ENCODE measurements at regions not wholly inside any gene's neighbourhood (a gene's known extent, or its start where the extent isn't known, plus 50 kb on each side); places are given as distances from the start of the nearest gene placed in this dataset.

- no peaks in the 10 kb centered on the region for H4K20me1 ChIP-seq (ENCODE audit: insufficient read depth, low read length)
- H3K4me1 ChIP-seq (ENCODE audit: insufficient read depth, low read length) = no peaks in the 10 kb centered on the region
- DNase-seq (ENCODE audit: low read depth) = no peak
- H3K9me3 ChIP-seq (ENCODE audit: insufficient read depth, low read depth, low read length) = no peaks in the 10 kb centered on the region
- Mint-ChIP-seq H3K27ac (ENCODE audit: unreplicated experiment) (no peak overlapping the region), H3K4me1 (ENCODE audit: low read depth, unreplicated experiment) (no peaks in the 10 kb centered on the region), H3K4me3 (ENCODE audit: unreplicated experiment) (no peak overlapping the region), H3K9me3 (ENCODE audit: unreplicated experiment) (no peaks in the 10 kb centered on the region), H3K36me3 (ENCODE audit: low read depth, unreplicated experiment) (no peaks in the 10 kb centered on the region), H3K27me3 (ENCODE audit: low read depth, unreplicated experiment) (no peaks in the 10 kb centered on the region)
- TF ChIP-seq CTCF (IDR thresholded peaks at IDR 0.05; ENCODE audit: insufficient read depth, low read depth, low read length) (no peak), EZH2 (IDR thresholded peaks at IDR 0.05; ENCODE audit: insufficient read depth, low read length) (no peak)
- no peak overlapping the region for H3K4me2 ChIP-seq (ENCODE audit: low read length)
- H3K79me2 ChIP-seq (ENCODE audit: insufficient read depth, low read length) = no peaks in the 10 kb centered on the region
- H3K9ac ChIP-seq (ENCODE audit: low read length) = no peak overlapping the region
- FAIRE-seq = no peak
- H3K4me3 ChIP-seq (ENCODE audit: insufficient read depth, low read depth, low read length) = no peak overlapping the region
- no peaks in the 10 kb centered on the region for H3K36me3 ChIP-seq (ENCODE audit: insufficient read depth, low read length)
- no peak overlapping the region for H2AFZ ChIP-seq (ENCODE audit: low read depth, low read length)
- H3K27ac ChIP-seq (ENCODE audit: low read depth, low read length) = no peak overlapping the region
- H3K27me3 ChIP-seq (ENCODE audit: insufficient read depth, low read length) = no peaks in the 10 kb centered on the region
These were observed 1733.6 kb upstream of the CELF4 start for GRCh38 chr18:39299152-39299551.

GRCh38 chr18:39297225-39297624, 1731.6 kb upstream of the CELF4 start:
- Histone ChIP-seq H3K4me3 (ENCODE audit: insufficient read depth, low read depth, low read length) (no peak overlapping the region), H3K79me2 (ENCODE audit: insufficient read depth, low read length) (no peaks in the 10 kb centered on the region), H3K4me2 (ENCODE audit: low read length) (no peak overlapping the region), H4K20me1 (ENCODE audit: insufficient read depth, low read length) (no peaks in the 10 kb centered on the region), H3K27ac (ENCODE audit: low read depth, low read length) (no peak overlapping the region), H2AFZ (ENCODE audit: low read depth, low read length) (no peak overlapping the region), H3K36me3 (ENCODE audit: insufficient read depth, low read length) (no peaks in the 10 kb centered on the region), H3K27me3 (ENCODE audit: insufficient read depth, low read length) (no peaks in the 10 kb centered on the region), H3K4me1 (ENCODE audit: insufficient read depth, low read length) (no peaks in the 10 kb centered on the region), H3K9ac (ENCODE audit: low read length) (no peak overlapping the region), H3K9me3 (ENCODE audit: insufficient read depth, low read depth, low read length) (no peaks in the 10 kb centered on the region)
- H3K4me1 Mint-ChIP-seq (ENCODE audit: low read depth, unreplicated experiment) = no peaks in the 10 kb centered on the region
- FAIRE-seq = no peak
- H3K27me3 Mint-ChIP-seq (ENCODE audit: low read depth, unreplicated experiment) = no peaks in the 10 kb centered on the region
- no peaks in the 10 kb centered on the region for H3K36me3 Mint-ChIP-seq (ENCODE audit: low read depth, unreplicated experiment)
- TF ChIP-seq EZH2 (IDR thresholded peaks at IDR 0.05; ENCODE audit: insufficient read depth, low read length) = no peak
- TF ChIP-seq CTCF (IDR thresholded peaks at IDR 0.05; ENCODE audit: insufficient read depth, low read depth, low read length) = no peak
- no peak for DNase-seq (ENCODE audit: low read depth)
- no peak overlapping the region for H3K4me3 Mint-ChIP-seq (ENCODE audit: unreplicated experiment)
- no peak overlapping the region for H3K27ac Mint-ChIP-seq (ENCODE audit: unreplicated experiment)
- no peaks in the 10 kb centered on the region for H3K9me3 Mint-ChIP-seq (ENCODE audit: unreplicated experiment)

- Histone ChIP-seq H3K4me2 (ENCODE audit: low read length) (no peak overlapping the region), H3K4me3 (ENCODE audit: insufficient read depth, low read depth, low read length) (no peak overlapping the region), H3K4me1 (ENCODE audit: insufficient read depth, low read length) (no peaks in the 10 kb centered on the region), H3K27ac (ENCODE audit: low read depth, low read length) (no peak overlapping the region), H3K36me3 (ENCODE audit: insufficient read depth, low read length) (no peaks in the 10 kb centered on the region), H3K79me2 (ENCODE audit: insufficient read depth, low read length) (no peaks in the 10 kb centered on the region), H2AFZ (ENCODE audit: low read depth, low read length) (no peak overlapping the region), H3K27me3 (ENCODE audit: insufficient read depth, low read length) (no peaks in the 10 kb centered on the region), H3K9me3 (ENCODE audit: insufficient read depth, low read depth, low read length) (no peaks in the 10 kb centered on the region), H4K20me1 (ENCODE audit: insufficient read depth, low read length) (no peaks in the 10 kb centered on the region), H3K9ac (ENCODE audit: low read length) (no peak overlapping the region)
- Mint-ChIP-seq H3K27me3 (ENCODE audit: low read depth, unreplicated experiment) (no peaks in the 10 kb centered on the region), H3K4me1 (ENCODE audit: low read depth, unreplicated experiment) (no peaks in the 10 kb centered on the region), H3K9me3 (ENCODE audit: unreplicated experiment) (no peaks in the 10 kb centered on the region), H3K27ac (ENCODE audit: unreplicated experiment) (no peak overlapping the region), H3K36me3 (ENCODE audit: low read depth, unreplicated experiment) (no peaks in the 10 kb centered on the region), H3K4me3 (ENCODE audit: unreplicated experiment) (no peak overlapping the region)
- TF ChIP-seq CTCF (IDR thresholded peaks at IDR 0.05; ENCODE audit: insufficient read depth, low read depth, low read length) (no peak), EZH2 (IDR thresholded peaks at IDR 0.05; ENCODE audit: insufficient read depth, low read length) (no peak)
- DNase-seq (ENCODE audit: low read depth) (no peak), FAIRE-seq (no peak)
These were observed 1730.8 kb upstream of the CELF4 start for GRCh38 chr18:39296293-39296888.
